OCI-LY3 (cell line): ENCODE measurements at regions not wholly inside any gene's neighbourhood (a gene's known extent, or its start where the extent isn't known, plus 50 kb on each side); places are given as distances from the start of the nearest gene placed in this dataset.

Source experiments
- EZH2phosphoT487 ChIP-seq: fragments of 200-600 bp; shearing (Covaris generic); IDR thresholded peaks from 2 replicates; pipeline ENCODE4 v1.6.1; 2018; ENCODE audit warnings: antibody characterized with exemption, mixed run types, low read depth
- TF ChIP-seq, protein P1 (sequence below): fragments of 200-600, 300-600 bp; sonication (generic); IDR thresholded peaks from 2 replicates; pipeline ENCODE4 v1.5.1; 2014; ENCODE audit warnings: antibody characterized with exemption, low read length, low read depth

DNA sequence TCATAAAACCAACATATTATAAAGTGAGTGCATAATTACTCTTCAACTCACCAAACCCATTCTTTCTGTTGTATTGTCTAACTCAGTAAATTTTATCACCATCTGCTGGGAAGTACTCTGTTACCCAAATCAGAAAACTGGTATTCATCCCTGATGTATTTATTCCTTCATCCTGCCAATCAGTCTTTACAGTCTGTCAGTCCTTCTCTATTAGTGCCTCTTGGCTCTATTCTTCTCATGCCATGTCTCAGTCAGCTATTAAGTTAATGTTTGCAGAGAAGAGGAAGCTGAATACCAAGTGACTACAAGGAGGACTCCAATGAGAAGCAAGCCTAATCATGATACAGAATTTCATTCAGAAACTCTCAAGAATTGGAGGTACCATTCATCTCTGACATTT is 631.2 kb downstream of the CPS1 start:
- TF ChIP-seq, protein P1, sequence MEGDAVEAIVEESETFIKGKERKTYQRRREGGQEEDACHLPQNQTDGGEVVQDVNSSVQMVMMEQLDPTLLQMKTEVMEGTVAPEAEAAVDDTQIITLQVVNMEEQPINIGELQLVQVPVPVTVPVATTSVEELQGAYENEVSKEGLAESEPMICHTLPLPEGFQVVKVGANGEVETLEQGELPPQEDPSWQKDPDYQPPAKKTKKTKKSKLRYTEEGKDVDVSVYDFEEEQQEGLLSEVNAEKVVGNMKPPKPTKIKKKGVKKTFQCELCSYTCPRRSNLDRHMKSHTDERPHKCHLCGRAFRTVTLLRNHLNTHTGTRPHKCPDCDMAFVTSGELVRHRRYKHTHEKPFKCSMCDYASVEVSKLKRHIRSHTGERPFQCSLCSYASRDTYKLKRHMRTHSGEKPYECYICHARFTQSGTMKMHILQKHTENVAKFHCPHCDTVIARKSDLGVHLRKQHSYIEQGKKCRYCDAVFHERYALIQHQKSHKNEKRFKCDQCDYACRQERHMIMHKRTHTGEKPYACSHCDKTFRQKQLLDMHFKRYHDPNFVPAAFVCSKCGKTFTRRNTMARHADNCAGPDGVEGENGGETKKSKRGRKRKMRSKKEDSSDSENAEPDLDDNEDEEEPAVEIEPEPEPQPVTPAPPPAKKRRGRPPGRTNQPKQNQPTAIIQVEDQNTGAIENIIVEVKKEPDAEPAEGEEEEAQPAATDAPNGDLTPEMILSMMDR, result no peak
- TF ChIP-seq EZH2phosphoT487, result no peak
